Sigmoid colon (tissue), 6 donors: ENCODE measurements at regions not wholly inside any gene's neighbourhood (a gene's known extent, or its start where the extent isn't known, plus 50 kb on each side); places are given as distances from the start of the nearest gene placed in this dataset.

Experiments
- DNase-seq: peaks from one replicate; pipeline ENCODE4 v3.0.0-alpha.2; 2019
- H3K27ac ChIP-seq, 4 donors: fragments of 200-600 bp; sonication (generic); one replicate each; pipeline ENCODE4 v1.5.1; 2016 to 2019; ENCODE audit warnings: mild to moderate bottlenecking in 1 of 4
- H3K27me3 ChIP-seq, 3 donors: fragments of 200-600 bp; sonication (generic); one replicate each; pipeline ENCODE4 v1.5.1; 2019; ENCODE audit warnings: mild to moderate bottlenecking in 1 of 3
- H3K36me3 ChIP-seq, 4 donors: fragments of 200-600 bp; sonication (generic); one replicate each; pipeline ENCODE4 v1.5.1; 2016 to 2019
- H3K4me1 ChIP-seq, 4 donors: fragments of 200-600 bp; sonication (generic); one replicate each; pipeline ENCODE4 v1.5.1; 2017 to 2019
- H3K4me3 ChIP-seq, 4 donors: fragments of 200-600 bp; sonication (generic); one replicate each; pipeline ENCODE4 v1.5.1; 2017 to 2019; ENCODE audit warnings: mild to moderate bottlenecking in 2 of 4, moderate library complexity in 1 of 4
- H3K9me3 ChIP-seq, 4 donors: fragments of 200-600 bp in 3 of 4; sonication (generic) in 3 of 4; one replicate each; pipeline versions ENCODE4 v1.5.1 to v1.6.1; 2013 to 2019
- EP300 ChIP-seq, 4 donors: sonication (generic); formaldehyde crosslinking; IDR thresholded peaks; one replicate each; pipeline ENCODE4 v1.6.1; 2017; ENCODE audit warnings: antibody characterized with exemption in 4 of 4
- POLR2A ChIP-seq, 2 donors: fragments of 450-650 bp; IDR thresholded peaks; one replicate each; pipeline ENCODE4 v1.6.1; 2016; ENCODE audit warnings: antibody characterized with exemption in 2 of 2, mild to moderate bottlenecking in 2 of 2, moderate library complexity in 2 of 2
- POLR2AphosphoS5 ChIP-seq, 4 donors: sonication (generic); formaldehyde crosslinking; IDR thresholded peaks; one replicate each; pipeline ENCODE4 v1.6.1; 2017; ENCODE audit warnings: antibody characterized with exemption in 4 of 4
- WGBS, 2 donors: extraction: QIAGEN DNeasy Blood & Tissue Kit; methylation state at CpG; one replicate each; pipeline ENCODE4 v1.1.7; 2013; 5-methylcytosine and 5-hydroxymethylcytosine counted together
- intact Hi-C: fragments of 100-400 bp; cut with DNase I; formaldehyde crosslinking; loops from one replicate; pipeline ENCODE4 v1.15.1; 2023
- TF ChIP-seq, protein P1 (sequence below), 4 experiments: fragments of 450-650 bp in 3 of 4; fragments of 200-600 bp in 1 of 4; IDR thresholded peaks; one replicate each; pipeline ENCODE4 v1.5.1; 2016 to 2019; ENCODE audit warnings: antibody characterized with exemption in 4 of 4, mild to moderate bottlenecking in 3 of 4, moderate library complexity in 2 of 4
- donor health status: healthy with polysubstance abuse.
- donor health status: healthy.

DNA sequence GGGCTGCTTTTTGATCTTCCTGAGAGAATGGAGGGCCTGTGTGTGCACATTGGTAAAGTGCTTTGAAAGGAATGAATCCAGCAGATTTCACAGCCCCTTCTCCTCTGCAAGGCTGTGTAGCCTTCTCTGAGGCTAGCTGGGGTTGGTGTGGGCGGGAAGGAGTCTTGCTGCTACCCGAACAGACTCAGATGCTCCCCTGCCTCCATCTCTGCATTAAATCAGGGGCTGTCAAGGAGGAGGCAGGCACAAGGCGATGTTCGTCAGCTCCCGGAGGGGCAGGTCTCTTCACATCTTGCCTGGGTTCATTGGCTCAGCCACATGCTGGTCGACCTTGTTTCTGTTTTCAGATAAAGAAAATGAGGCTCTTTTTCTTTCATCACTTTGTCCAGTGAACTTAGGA, 291.5 kb upstream of the SULF2 start:
- intact Hi-C loops, result no loop called here
- no peak for DNase-seq
- WGBS, 2 donors, result 72 to 76% methylated on average over 6 of the region's 6 CpGs

DNA sequence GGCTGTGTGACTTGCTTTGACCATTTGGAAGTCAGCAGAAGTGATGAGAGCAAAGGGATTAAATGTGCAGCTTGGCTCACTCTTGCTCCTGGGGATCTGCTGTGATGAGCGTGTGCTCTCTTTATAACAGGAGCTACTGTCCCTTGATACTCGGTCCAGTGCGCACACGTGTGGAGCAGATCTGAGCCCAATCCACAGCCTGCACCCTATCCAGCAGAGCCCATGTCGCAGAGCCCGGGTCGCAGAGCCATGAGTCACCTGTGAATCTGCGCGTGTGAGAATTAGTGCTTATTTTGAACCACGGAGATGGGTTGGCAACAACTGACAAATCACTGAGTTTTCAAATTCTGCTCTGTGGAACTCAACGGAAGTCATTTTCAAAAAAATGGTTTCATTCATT, 291.0 kb upstream of the SULF2 start:
- no peak overlapping the region for H3K4me3 ChIP-seq
- DNase-seq, result no peak
- 91 to 93% methylated on average over 11 of the region's 11 CpGs for WGBS, 2 donors
- no peak overlapping the region for H3K27ac ChIP-seq
- H3K27me3 ChIP-seq, result no peaks in the 10 kb centered on the region
- intact Hi-C loops, result no loop called here
- no peaks in the 10 kb centered on the region for H3K9me3 ChIP-seq
- H3K36me3 ChIP-seq, result no peaks in the 10 kb centered on the region
- no peaks in the 10 kb centered on the region for H3K4me1 ChIP-seq
- TF ChIP-seq, protein P1, sequence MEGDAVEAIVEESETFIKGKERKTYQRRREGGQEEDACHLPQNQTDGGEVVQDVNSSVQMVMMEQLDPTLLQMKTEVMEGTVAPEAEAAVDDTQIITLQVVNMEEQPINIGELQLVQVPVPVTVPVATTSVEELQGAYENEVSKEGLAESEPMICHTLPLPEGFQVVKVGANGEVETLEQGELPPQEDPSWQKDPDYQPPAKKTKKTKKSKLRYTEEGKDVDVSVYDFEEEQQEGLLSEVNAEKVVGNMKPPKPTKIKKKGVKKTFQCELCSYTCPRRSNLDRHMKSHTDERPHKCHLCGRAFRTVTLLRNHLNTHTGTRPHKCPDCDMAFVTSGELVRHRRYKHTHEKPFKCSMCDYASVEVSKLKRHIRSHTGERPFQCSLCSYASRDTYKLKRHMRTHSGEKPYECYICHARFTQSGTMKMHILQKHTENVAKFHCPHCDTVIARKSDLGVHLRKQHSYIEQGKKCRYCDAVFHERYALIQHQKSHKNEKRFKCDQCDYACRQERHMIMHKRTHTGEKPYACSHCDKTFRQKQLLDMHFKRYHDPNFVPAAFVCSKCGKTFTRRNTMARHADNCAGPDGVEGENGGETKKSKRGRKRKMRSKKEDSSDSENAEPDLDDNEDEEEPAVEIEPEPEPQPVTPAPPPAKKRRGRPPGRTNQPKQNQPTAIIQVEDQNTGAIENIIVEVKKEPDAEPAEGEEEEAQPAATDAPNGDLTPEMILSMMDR (IDR thresholded peaks at IDR 0.05), result no peak
- TF ChIP-seq POLR2AphosphoS5 (IDR thresholded peaks at IDR 0.05) (no peak), POLR2A (IDR thresholded peaks at IDR 0.05) (no peak), EP300 (IDR thresholded peaks at IDR 0.05) (no peak)

More for the DNA sequence above, 291.5 kb upstream of the SULF2 start:
- Histone ChIP-seq H3K27ac (no peak overlapping the region), H3K36me3 (no peaks in the 10 kb centered on the region), H3K4me3 (no peak overlapping the region), H3K27me3 (no peaks in the 10 kb centered on the region), H3K9me3 (no peaks in the 10 kb centered on the region), H3K4me1 (no peaks in the 10 kb centered on the region)
- no peak for TF ChIP-seq POLR2A (IDR thresholded peaks at IDR 0.05)
- no peak for TF ChIP-seq POLR2AphosphoS5 (IDR thresholded peaks at IDR 0.05)
- TF ChIP-seq, protein P1 (IDR thresholded peaks at IDR 0.05), result no peak
- no peak for TF ChIP-seq EP300 (IDR thresholded peaks at IDR 0.05)

DNA sequence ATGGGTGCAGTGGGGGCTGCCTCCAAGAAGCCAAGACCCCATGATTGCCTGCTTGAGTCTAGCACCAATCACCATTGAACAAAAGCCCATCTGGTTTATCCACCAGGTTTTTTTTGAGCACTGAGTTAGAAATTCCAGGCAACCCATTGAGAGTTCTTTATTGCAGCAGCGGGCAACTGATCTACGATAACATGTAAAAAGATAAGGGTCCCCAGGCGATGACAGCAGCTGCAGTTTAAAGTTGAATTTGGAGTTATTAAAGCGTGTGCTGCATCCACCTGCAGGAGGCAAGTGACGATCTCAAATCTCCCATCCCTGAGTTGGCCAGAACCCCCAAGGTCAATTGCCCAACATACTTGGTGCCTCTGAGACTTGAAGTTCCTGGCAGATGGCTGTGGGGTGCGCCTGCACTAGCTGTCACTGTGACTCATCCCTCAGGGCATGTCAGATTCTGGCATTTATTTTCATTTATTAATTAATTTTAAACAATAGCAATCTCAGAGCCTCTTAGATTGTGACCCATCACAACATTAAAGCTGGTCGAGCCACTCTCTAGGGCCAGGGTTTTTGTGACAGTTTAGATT, 290.4 kb upstream of the SULF2 start:
- no peaks in the 10 kb centered on the region for H3K27me3 ChIP-seq
- TF ChIP-seq, protein P1 (IDR thresholded peaks at IDR 0.05), result no peak
- TF ChIP-seq POLR2A (IDR thresholded peaks at IDR 0.05) (no peak), POLR2AphosphoS5 (IDR thresholded peaks at IDR 0.05) (no peak), EP300 (IDR thresholded peaks at IDR 0.05) (no peak)

DNA sequence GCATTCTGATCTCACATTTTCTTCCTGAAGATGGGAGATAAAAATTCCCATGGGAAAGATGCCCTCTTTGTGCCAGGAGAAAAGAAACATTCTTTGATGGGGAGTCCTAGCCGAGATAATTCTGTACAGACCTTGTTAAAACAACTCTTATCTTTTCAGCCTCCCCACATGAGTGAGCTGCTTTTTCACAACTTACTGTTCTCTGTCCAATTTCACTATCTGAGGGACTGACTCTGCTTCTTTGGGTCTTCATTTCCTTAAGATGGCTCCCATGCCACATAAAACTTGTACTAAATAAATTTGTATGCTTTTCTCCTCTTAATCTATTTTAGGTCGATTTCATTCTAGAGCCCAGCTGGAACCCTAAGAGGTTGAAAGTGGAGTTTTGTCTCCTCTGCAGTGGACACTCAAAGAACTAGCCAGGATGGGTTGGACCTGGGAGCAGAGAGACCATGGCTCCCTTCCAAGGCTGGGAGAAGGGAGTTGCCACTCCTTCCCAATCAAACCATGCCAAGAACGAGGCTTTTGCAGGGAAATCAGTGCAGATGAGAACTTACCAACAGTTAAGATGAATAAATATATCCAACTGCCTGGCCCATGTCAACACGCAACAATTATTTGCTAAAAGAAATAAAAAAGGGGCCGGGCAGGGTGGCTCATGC, 285.8 kb upstream of the SULF2 start:
- TF ChIP-seq, protein P1 (IDR thresholded peaks at IDR 0.05), result no peak
- no peak for TF ChIP-seq POLR2AphosphoS5 (IDR thresholded peaks at IDR 0.05)
- TF ChIP-seq EP300 (IDR thresholded peaks at IDR 0.05), result no peak
- TF ChIP-seq POLR2A (IDR thresholded peaks at IDR 0.05), result no peak
- 52 to 73% methylated on average over 5 of the region's 5 CpGs for WGBS, 2 donors
- Histone ChIP-seq H3K27ac (no peak overlapping the region), H3K27me3 (no peaks in the 10 kb centered on the region), H3K9me3 (no peaks in the 10 kb centered on the region), H3K4me1 (no peaks in the 10 kb centered on the region), H3K4me3 (no peak overlapping the region), H3K36me3 (no peaks in the 10 kb centered on the region)
- intact Hi-C loops, result no loop called here
- DNase-seq, result no peak

More for the DNA sequence above, 290.4 kb upstream of the SULF2 start:
- Histone ChIP-seq H3K4me1 (no peaks in the 10 kb centered on the region), H3K36me3 (no peaks in the 10 kb centered on the region), H3K27ac (no peak overlapping the region), H3K9me3 (no peaks in the 10 kb centered on the region), H3K4me3 (no peak overlapping the region)
- DNase-seq, result no peak
- intact Hi-C loops, result no loop called here
- WGBS, 2 donors, result 56 to 82% methylated on average over 7 of the region's 7 CpGs
